SK-N-SH treated with all-trans-retinoic acid at 6 μM for 48 hours (cell line): ENCODE measurements at regions not wholly inside any gene's neighbourhood (a gene's known extent, or its start where the extent isn't known, plus 50 kb on each side); places are given as distances from the start of the nearest gene placed in this dataset.

Source experiments
- BACH2 ChIP-seq: fragments of 250-450 bp; sonication (Bioruptor Pico); IDR thresholded peaks from 2 replicates; pipeline ENCODE4 v1.9.0; 2021; ENCODE audit warnings: mild to moderate bottlenecking, borderline replicate concordance
- CREB5 ChIP-seq: fragments of 250-450 bp; sonication (Bioruptor Pico); IDR thresholded peaks from 2 replicates; pipeline ENCODE4 v1.5.1; 2020; ENCODE audit warnings: low read depth, mild to moderate bottlenecking, moderate library complexity
- CSDC2 ChIP-seq: fragments of 250-450 bp; sonication (Bioruptor Pico); IDR thresholded peaks from 2 replicates; pipeline ENCODE4 v1.5.0; 2020; ENCODE audit warnings: mild to moderate bottlenecking, moderate library complexity
- GLIS3 ChIP-seq: fragments of 250-450 bp; sonication (Bioruptor Pico); IDR thresholded peaks from 2 replicates; pipeline ENCODE4 v1.5.0; 2020; ENCODE audit warnings: mild to moderate bottlenecking, moderate library complexity
- ISL1 ChIP-seq: fragments of 250-450 bp; sonication (Bioruptor Pico); IDR thresholded peaks from 2 replicates; pipeline ENCODE4 v2.1.2; 2022; ENCODE audit warnings: mild to moderate bottlenecking, moderate library complexity
- RARB ChIP-seq: fragments of 250-450 bp; sonication (Bioruptor Pico); IDR thresholded peaks from 2 replicates; pipeline ENCODE4 v1.8.0; 2021; ENCODE audit warnings: mild to moderate bottlenecking, moderate library complexity
- SNAI2 ChIP-seq: fragments of 250-450 bp; sonication (Bioruptor Pico); IDR thresholded peaks from 2 replicates; pipeline ENCODE4 v1.5.0; 2020; ENCODE audit warnings: mild to moderate bottlenecking, moderate library complexity
- TCF4 ChIP-seq: fragments of 250-450 bp; sonication (Bioruptor Pico); IDR thresholded peaks from 2 replicates; pipeline ENCODE4 v1.8.0; 2021; ENCODE audit warnings: mild to moderate bottlenecking, moderate library complexity, borderline replicate concordance
- ZC3H10 ChIP-seq: fragments of 250-450 bp; sonication (Bioruptor Pico); IDR thresholded peaks from 2 replicates; pipeline ENCODE4 v1.5.1; 2021; ENCODE audit warnings: mild to moderate bottlenecking, moderate library complexity
- ZFP3 ChIP-seq: fragments of 250-450 bp; sonication (Bioruptor Pico); IDR thresholded peaks from 2 replicates; pipeline ENCODE4 v1.5.0; 2020; ENCODE audit warnings: mild to moderate bottlenecking, moderate library complexity
- ZFP30 ChIP-seq: fragments of 450-650 bp; formaldehyde crosslinking; IDR thresholded peaks from 2 replicates; pipeline ENCODE4 v1.5.0; 2022; ENCODE audit warnings: mild to moderate bottlenecking, moderate library complexity
- ZNF70 ChIP-seq: fragments of 450-650 bp; formaldehyde crosslinking; IDR thresholded peaks from 2 replicates; pipeline ENCODE4 v1.5.0; 2020; ENCODE audit warnings: mild to moderate bottlenecking, moderate library complexity
- TF ChIP-seq, protein P1 (sequence below): fragments of 250-450 bp; sonication (Bioruptor Pico); IDR thresholded peaks from 2 replicates; pipeline ENCODE4 v1.8.0; 2020; ENCODE audit warnings: mild to moderate bottlenecking, moderate library complexity, borderline replicate concordance

DNA sequence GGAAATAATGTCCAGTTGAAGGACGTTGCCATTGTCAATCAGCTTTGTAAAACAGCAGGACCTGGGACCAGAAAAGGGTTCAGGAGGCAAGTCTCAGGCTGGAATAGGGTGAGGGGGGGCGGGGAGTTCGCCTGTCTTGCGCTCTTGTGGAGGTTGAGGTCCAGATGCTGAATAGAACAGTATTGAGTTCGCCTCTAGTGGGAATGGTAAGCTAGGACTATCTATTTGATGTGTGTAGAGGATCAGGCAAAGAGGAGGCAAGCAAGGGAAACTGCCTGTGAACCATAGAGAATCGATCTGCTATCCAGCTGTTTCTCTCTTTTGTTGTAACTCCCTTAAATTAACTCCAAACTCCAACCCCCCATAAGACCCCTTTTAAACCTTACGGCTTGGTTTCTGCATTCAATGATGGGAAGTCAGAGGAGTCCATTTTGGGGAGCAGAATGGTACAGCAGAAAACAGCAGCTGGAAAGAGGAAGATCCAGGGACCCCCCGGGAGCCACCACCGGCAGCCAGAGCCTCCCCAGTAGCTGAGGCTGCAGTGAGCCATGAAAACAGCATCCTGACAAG, 133.7 kb downstream of the SLC28A3 start:
- TF ChIP-seq ZFP3 (CRISPR knock-in tag) (no peak), CREB5 (no peak), ZFP30 (CRISPR knock-in tag) (no peak), SNAI2 (no peak), ZC3H10 (CRISPR knock-in tag) (no peak), CSDC2 (CRISPR knock-in tag) (no peak), TCF4 (no peak), ZNF70 (no peak), RARB (CRISPR knock-in tag) (no peak), GLIS3 (CRISPR knock-in tag) (no peak), ISL1 (CRISPR knock-in tag) (no peak), BACH2 (CRISPR knock-in tag) (no peak)
- TF ChIP-seq, protein P1, sequence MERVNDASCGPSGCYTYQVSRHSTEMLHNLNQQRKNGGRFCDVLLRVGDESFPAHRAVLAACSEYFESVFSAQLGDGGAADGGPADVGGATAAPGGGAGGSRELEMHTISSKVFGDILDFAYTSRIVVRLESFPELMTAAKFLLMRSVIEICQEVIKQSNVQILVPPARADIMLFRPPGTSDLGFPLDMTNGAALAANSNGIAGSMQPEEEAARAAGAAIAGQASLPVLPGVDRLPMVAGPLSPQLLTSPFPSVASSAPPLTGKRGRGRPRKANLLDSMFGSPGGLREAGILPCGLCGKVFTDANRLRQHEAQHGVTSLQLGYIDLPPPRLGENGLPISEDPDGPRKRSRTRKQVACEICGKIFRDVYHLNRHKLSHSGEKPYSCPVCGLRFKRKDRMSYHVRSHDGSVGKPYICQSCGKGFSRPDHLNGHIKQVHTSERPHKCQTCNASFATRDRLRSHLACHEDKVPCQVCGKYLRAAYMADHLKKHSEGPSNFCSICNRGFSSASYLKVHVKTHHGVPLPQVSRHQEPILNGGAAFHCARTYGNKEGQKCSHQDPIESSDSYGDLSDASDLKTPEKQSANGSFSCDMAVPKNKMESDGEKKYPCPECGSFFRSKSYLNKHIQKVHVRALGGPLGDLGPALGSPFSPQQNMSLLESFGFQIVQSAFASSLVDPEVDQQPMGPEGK (CRISPR knock-in tag): no peak
